ENCODE measurements at regions not wholly inside any gene's neighbourhood (a gene's known extent, or its start where the extent isn't known, plus 50 kb on each side); places are given as distances from the start of the nearest gene placed in this dataset.

- no peak for DNase-seq (ENCODE audit: low read depth in 3 of 3)
Measured at GRCh38 chr1:199956005-199956404, 71.5 kb upstream of the NR5A2 start.

GRCh38 chr1:199959033-199959774 is 68.3 kb upstream of the NR5A2 start:
- no peak for DNase-seq (ENCODE audit: low read depth in 3 of 3)

GRCh38 chr1:199959775-199960110 is 67.8 kb upstream of the NR5A2 start:
- no peak for DNase-seq (ENCODE audit: low read depth in 3 of 3)

- no peak for DNase-seq (ENCODE audit: low read depth in 3 of 3)
Measured at GRCh38 chr1:199970125-199970524, 57.4 kb upstream of the NR5A2 start.

- no peak for DNase-seq (ENCODE audit: low read depth in 3 of 3)
Measured at GRCh38 chr1:199976496-199977144, 50.9 kb upstream of the NR5A2 start.
